OCI-LY7 (cell line): ENCODE measurements at regions not wholly inside any gene's neighbourhood (a gene's known extent, or its start where the extent isn't known, plus 50 kb on each side); places are given as distances from the start of the nearest gene placed in this dataset.
"Not testable (repeated sequence)": the region's sequence is repeated elsewhere in the genome, so short reads cannot be mapped to it uniquely, and the experiment has no call there.

Source experiments
- EZH2phosphoT487 ChIP-seq: fragments of 200-600 bp; sonication (generic); IDR thresholded peaks from 2 replicates; pipeline ENCODE4 v1.6.1; 2018; ENCODE audit warnings: low read depth, borderline replicate concordance, mild to moderate bottlenecking, mixed run types, antibody characterized with exemption, low read length, moderate library complexity, mixed read lengths
- TF ChIP-seq, protein P1 (sequence below): fragments of 200-600 bp; sonication (generic); conservative IDR thresholded peaks from 2 replicates; pipeline ENCODE4 v1.5.1; 2014; ENCODE audit warnings: mild to moderate bottlenecking, antibody characterized with exemption, low read length, moderate library complexity, mixed read lengths

DNA sequence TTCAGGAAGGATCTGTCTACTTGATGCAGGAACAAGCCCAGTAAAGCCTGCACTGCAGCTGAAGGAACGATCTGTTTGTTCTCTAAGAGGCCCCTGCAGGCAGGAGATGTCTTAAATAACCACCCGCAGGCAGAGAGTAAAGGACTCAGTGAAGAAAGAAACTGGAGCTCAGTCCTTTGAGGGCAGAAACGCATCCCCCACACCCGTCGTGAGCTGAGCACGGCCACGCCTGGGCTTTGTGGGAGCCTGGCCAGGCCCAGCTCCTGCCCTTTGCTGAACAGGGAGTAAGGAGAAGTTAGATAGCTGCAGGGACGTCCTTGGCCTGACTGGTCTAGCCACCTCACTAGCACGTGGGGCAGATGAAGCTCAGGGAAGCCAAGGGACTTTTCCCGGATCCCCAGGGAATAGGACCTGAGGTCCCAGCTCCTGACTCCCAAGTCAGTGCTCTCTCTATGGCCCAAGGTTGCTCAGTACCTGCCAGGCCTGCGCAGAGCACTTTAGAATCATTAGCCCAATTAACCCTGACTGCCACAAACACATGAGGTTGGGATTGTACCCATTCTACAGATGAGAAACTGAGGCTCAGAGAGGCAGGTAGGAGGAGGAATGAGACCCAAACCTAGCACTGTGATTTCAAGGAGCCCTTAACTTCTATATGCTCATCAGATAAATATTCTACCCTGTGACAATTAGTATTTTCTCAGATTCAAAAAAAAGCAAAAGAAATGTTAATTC lies 194.2 kb upstream of the SULF2 start:
- TF ChIP-seq, protein P1, sequence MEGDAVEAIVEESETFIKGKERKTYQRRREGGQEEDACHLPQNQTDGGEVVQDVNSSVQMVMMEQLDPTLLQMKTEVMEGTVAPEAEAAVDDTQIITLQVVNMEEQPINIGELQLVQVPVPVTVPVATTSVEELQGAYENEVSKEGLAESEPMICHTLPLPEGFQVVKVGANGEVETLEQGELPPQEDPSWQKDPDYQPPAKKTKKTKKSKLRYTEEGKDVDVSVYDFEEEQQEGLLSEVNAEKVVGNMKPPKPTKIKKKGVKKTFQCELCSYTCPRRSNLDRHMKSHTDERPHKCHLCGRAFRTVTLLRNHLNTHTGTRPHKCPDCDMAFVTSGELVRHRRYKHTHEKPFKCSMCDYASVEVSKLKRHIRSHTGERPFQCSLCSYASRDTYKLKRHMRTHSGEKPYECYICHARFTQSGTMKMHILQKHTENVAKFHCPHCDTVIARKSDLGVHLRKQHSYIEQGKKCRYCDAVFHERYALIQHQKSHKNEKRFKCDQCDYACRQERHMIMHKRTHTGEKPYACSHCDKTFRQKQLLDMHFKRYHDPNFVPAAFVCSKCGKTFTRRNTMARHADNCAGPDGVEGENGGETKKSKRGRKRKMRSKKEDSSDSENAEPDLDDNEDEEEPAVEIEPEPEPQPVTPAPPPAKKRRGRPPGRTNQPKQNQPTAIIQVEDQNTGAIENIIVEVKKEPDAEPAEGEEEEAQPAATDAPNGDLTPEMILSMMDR = not testable (repeated sequence)
- not testable (repeated sequence) for TF ChIP-seq EZH2phosphoT487
